Thyroid gland (tissue), 4 donors: ENCODE measurements at regions not wholly inside any gene's neighbourhood (a gene's known extent, or its start where the extent isn't known, plus 50 kb on each side); places are given as distances from the start of the nearest gene placed in this dataset.

ENCODE experiments used
- POLR2A ChIP-seq, 2 donors: fragments of 450-650 bp; IDR thresholded peaks; one replicate each; pipeline ENCODE4 v1.6.1; 2017; ENCODE audit warnings: antibody characterized with exemption in 2 of 2, mild to moderate bottlenecking in 2 of 2, moderate library complexity in 1 of 2
- TF ChIP-seq, protein P1 (sequence below), 6 experiments: fragments of 200-600 bp in 3 of 6; fragments of 450-650 bp in 3 of 6; sonication (generic) in 3 of 6; IDR thresholded peaks; one replicate each; pipeline ENCODE4 v1.5.1; 2016 to 2019; ENCODE audit warnings: antibody characterized with exemption in 6 of 6, mild to moderate bottlenecking in 2 of 6, inconsistent platforms in 1 of 6, moderate library complexity in 1 of 6

DNA sequence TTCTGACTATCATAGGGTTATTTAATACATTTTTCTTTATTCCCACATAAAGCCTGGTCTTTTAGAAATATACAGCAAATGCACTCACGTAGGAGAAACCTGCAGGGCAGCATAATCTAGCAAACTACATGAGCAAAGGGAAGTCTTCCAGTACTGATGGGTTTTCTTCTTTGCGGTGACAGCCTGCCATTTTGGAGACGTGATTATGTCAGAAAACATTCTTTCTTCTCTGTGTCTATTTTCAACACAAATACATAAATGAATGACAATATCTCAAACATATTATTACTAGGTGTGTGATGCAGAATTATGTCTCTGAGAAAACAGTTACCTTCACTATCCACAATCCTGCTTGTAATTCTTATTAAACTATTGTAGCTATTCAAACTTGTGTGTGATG, 425.0 kb downstream of the GPAM start:
- TF ChIP-seq, protein P1, sequence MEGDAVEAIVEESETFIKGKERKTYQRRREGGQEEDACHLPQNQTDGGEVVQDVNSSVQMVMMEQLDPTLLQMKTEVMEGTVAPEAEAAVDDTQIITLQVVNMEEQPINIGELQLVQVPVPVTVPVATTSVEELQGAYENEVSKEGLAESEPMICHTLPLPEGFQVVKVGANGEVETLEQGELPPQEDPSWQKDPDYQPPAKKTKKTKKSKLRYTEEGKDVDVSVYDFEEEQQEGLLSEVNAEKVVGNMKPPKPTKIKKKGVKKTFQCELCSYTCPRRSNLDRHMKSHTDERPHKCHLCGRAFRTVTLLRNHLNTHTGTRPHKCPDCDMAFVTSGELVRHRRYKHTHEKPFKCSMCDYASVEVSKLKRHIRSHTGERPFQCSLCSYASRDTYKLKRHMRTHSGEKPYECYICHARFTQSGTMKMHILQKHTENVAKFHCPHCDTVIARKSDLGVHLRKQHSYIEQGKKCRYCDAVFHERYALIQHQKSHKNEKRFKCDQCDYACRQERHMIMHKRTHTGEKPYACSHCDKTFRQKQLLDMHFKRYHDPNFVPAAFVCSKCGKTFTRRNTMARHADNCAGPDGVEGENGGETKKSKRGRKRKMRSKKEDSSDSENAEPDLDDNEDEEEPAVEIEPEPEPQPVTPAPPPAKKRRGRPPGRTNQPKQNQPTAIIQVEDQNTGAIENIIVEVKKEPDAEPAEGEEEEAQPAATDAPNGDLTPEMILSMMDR (IDR thresholded peaks at IDR 0.05) = no peak
- TF ChIP-seq POLR2A (IDR thresholded peaks at IDR 0.05) = no peak
